IMR-90 (cell line): ENCODE measurements at regions not wholly inside any gene's neighbourhood (a gene's known extent, or its start where the extent isn't known, plus 50 kb on each side); places are given as distances from the start of the nearest gene placed in this dataset.

Source experiments
- ATAC-seq: fragments of 200-7000 bp; cut with Tn5 transposase; 2 replicates; pipeline ENCODE4 v1.9.1; 2020; ENCODE audit warnings: low read depth, mild to moderate bottlenecking, moderate library complexity
- BruUV-seq: library from RNA; stranded (reverse); fragments of 400-500 nt; replicated peaks from 2 replicates; lab custom pipeline; 2021; lab: Mats Ljungman, UMichigan
- CTCF ChIA-PET: fragments of 300-600 bp; formaldehyde crosslinking; extraction: SDS; loops from one replicate; lab custom pipeline; 2021; ENCODE audit warnings: antibody characterized with exemption; lab: Yijun Ruan, JAX
- POLR2A ChIA-PET: fragments of 300-600 bp; sonication (Branson Sonifier 250); formaldehyde crosslinking; loops from one replicate; lab custom pipeline; 2022; ENCODE audit warnings: antibody characterized with exemption; ENCODE audit not compliant: unreplicated experiment; lab: Charles Lee
- DNase-seq: peaks from one replicate; pipeline ENCODE4 v3.0.0; 2013
- H2AFZ ChIP-seq: replicated peaks from 2 replicates; pipeline ENCODE3; 2013; ENCODE audit warnings: low read length, mild to moderate bottlenecking; ENCODE audit not compliant: poor library complexity
- H2AK5ac ChIP-seq: 2 replicates; pipeline ENCODE4 v1.6.1; 2013; ENCODE audit warnings: low read depth, low read length, inconsistent platforms
- H2AK9ac ChIP-seq: replicated peaks from 2 replicates; pipeline ENCODE3; 2013; ENCODE audit warnings: mild to moderate bottlenecking, low read depth, low read length, moderate library complexity; ENCODE audit not compliant: poor library complexity
- H2BK120ac ChIP-seq: 2 replicates; pipeline ENCODE4 v1.6.1; 2013; ENCODE audit warnings: low read depth, low read length, inconsistent platforms
- H2BK15ac ChIP-seq: 3 replicates; pipeline ENCODE4 v1.6.1; 2013; ENCODE audit warnings: low read depth, low read length, inconsistent platforms
- H2BK20ac ChIP-seq: 2 replicates; pipeline ENCODE4 v1.6.1; 2013; ENCODE audit warnings: low read depth, mild to moderate bottlenecking, inconsistent platforms, low read length, moderate library complexity
- H2BK5ac ChIP-seq: 2 replicates; pipeline ENCODE4 v1.6.1; 2013; ENCODE audit warnings: mild to moderate bottlenecking, low read depth, low read length, inconsistent platforms; ENCODE audit not compliant: poor library complexity, severe bottlenecking
- H3K14ac ChIP-seq: replicated peaks from 2 replicates; pipeline ENCODE4 v1.6.1; 2013; ENCODE audit warnings: low read depth, low read length, inconsistent platforms
- H3K18ac ChIP-seq: 2 replicates; pipeline ENCODE4 v1.6.1; 2013; ENCODE audit warnings: low read depth, low read length, control low read depth
- H3K23ac ChIP-seq: 2 replicates; pipeline ENCODE4 v1.6.1; 2013; ENCODE audit warnings: low read depth, low read length, inconsistent platforms
- H3K27ac ChIP-seq: 2 replicates; pipeline ENCODE4 v1.5.1; 2013; ENCODE audit warnings: mild to moderate bottlenecking, control low read depth, low read length; ENCODE audit not compliant: insufficient read depth
- H3K27me3 ChIP-seq: 2 replicates; pipeline ENCODE4 v1.6.1; 2013; ENCODE audit warnings: low read length; ENCODE audit not compliant: control insufficient read depth, insufficient read depth
- H3K36me3 ChIP-seq: 2 replicates; pipeline ENCODE4 v1.6.1; 2013; ENCODE audit warnings: low read length, mixed read lengths; ENCODE audit not compliant: control insufficient read depth, insufficient read depth
- H3K4ac ChIP-seq: 2 replicates; pipeline ENCODE4 v1.6.1; 2013; ENCODE audit warnings: low read depth, low read length, inconsistent platforms
- H3K4me1 ChIP-seq: 2 replicates; pipeline ENCODE4 v1.6.1; 2013; ENCODE audit warnings: low read length, mixed read lengths; ENCODE audit not compliant: control insufficient read depth, insufficient read depth
- H3K4me2 ChIP-seq: 2 replicates; pipeline ENCODE4 v1.6.1; 2013; ENCODE audit warnings: low read depth, mild to moderate bottlenecking, control low read depth, low read length, moderate library complexity
- H3K4me3 ChIP-seq: 2 replicates; pipeline ENCODE4 v1.5.1; 2013; ENCODE audit warnings: low read depth, mild to moderate bottlenecking, control low read depth, low read length, moderate library complexity; ENCODE audit not compliant: insufficient read depth
- H3K56ac ChIP-seq: 2 replicates; pipeline ENCODE4 v1.6.1; 2013; ENCODE audit warnings: low read length, inconsistent platforms; ENCODE audit not compliant: insufficient read depth; ENCODE audit errors: extremely low read depth
- H3K79me1 ChIP-seq, 2 experiments: 2 replicates each; pipeline ENCODE4 v1.6.1; 2013; ENCODE audit warnings: low read length in 2 of 2, inconsistent platforms in 1 of 2, low read depth in 1 of 2
- H3K9ac ChIP-seq: 2 replicates; pipeline ENCODE4 v1.6.1; 2013; ENCODE audit warnings: low read depth, low read length, control low read depth
- H3K9me1 ChIP-seq: 2 replicates; pipeline ENCODE4 v1.6.1; 2013; ENCODE audit warnings: low read length, inconsistent platforms; ENCODE audit not compliant: insufficient read depth
- H3K9me3 ChIP-seq: 2 replicates; pipeline ENCODE4 v1.6.1; 2013; ENCODE audit warnings: low read length; ENCODE audit not compliant: control insufficient read depth, insufficient read depth
- H4K20me1 ChIP-seq: 2 replicates; pipeline ENCODE4 v1.6.1; 2013; ENCODE audit warnings: low read length, inconsistent platforms; ENCODE audit not compliant: insufficient read depth
- H4K5ac ChIP-seq: 2 replicates; pipeline ENCODE4 v1.6.1; 2013; ENCODE audit warnings: mild to moderate bottlenecking, low read depth, low read length, control low read depth
- H4K8ac ChIP-seq, 2 experiments: 2 replicates each; pipeline ENCODE4 v1.6.1; 2013; ENCODE audit warnings: low read depth in 2 of 2, low read length in 2 of 2, control low read depth in 1 of 2, inconsistent platforms in 1 of 2
- H4K91ac ChIP-seq: 2 replicates; pipeline ENCODE4 v1.6.1; 2013; ENCODE audit warnings: low read depth, low read length, inconsistent platforms; ENCODE audit not compliant: insufficient read depth
- BHLHE40 ChIP-seq: fragments of 150-350 bp; IDR thresholded peaks from 2 replicates; pipeline ENCODE4 v1.6.1; 2016; ENCODE audit warnings: mild to moderate bottlenecking, low read depth, low read length
- CEBPB ChIP-seq: IDR thresholded peaks from 2 replicates; pipeline ENCODE4 v1.6.1; 2012; ENCODE audit warnings: low read depth, low read length, improper control_type of control experiment
- CHD1 ChIP-seq: IDR thresholded peaks from 2 replicates; pipeline ENCODE4 v1.6.1; 2012; ENCODE audit warnings: low read depth, low read length, improper control_type of control experiment
- ELK1 ChIP-seq: fragments of 150-350 bp; IDR thresholded peaks from 2 replicates; pipeline ENCODE4 v1.6.1; 2016; ENCODE audit warnings: low read depth, mild to moderate bottlenecking, low read length, moderate library complexity, borderline replicate concordance
- FOS ChIP-seq: fragments of 150-350 bp; IDR thresholded peaks from 2 replicates; pipeline ENCODE4 v1.6.1; 2016; ENCODE audit warnings: low read depth, low read length
- MAFK ChIP-seq: IDR thresholded peaks from 2 replicates; pipeline ENCODE4 v1.6.1; 2012; ENCODE audit warnings: low read depth, low read length, improper control_type of control experiment
- MAZ ChIP-seq: IDR thresholded peaks from 2 replicates; pipeline ENCODE4 v1.6.1; 2012; ENCODE audit warnings: low read depth, mild to moderate bottlenecking, low read length, improper control_type of control experiment, moderate library complexity, borderline replicate concordance
- MXI1 ChIP-seq: IDR thresholded peaks from 2 replicates; pipeline ENCODE4 v1.6.1; 2012; ENCODE audit warnings: low read depth, mild to moderate bottlenecking, low read length, moderate library complexity, borderline replicate concordance
- NFE2L2 ChIP-seq: fragments of 150-350 bp; IDR thresholded peaks from 2 replicates; pipeline ENCODE4 v1.6.1; 2016; ENCODE audit warnings: low read depth, mild to moderate bottlenecking, low read length
- POLR2A ChIP-seq: IDR thresholded peaks from 2 replicates; pipeline ENCODE4 v1.6.1; 2012; ENCODE audit warnings: mild to moderate bottlenecking, low read depth, low read length
- RAD21 ChIP-seq: IDR thresholded peaks from 2 replicates; pipeline ENCODE4 v1.6.1; 2012; ENCODE audit warnings: low read length, improper control_type of control experiment
- RCOR1 ChIP-seq: IDR thresholded peaks from 2 replicates; pipeline ENCODE4 v1.6.1; 2012; ENCODE audit warnings: mild to moderate bottlenecking, low read length, improper control_type of control experiment; ENCODE audit not compliant: insufficient replicate concordance
- RFX5 ChIP-seq: IDR thresholded peaks from 2 replicates; pipeline ENCODE4 v1.8.0; 2012; ENCODE audit warnings: low read depth, mild to moderate bottlenecking, low read length, moderate library complexity
- SMC3 ChIP-seq: fragments of 150-350 bp; IDR thresholded peaks from 2 replicates; pipeline ENCODE4 v1.6.1; 2016; ENCODE audit warnings: low read depth, mild to moderate bottlenecking, antibody characterized with exemption, low read length, moderate library complexity
- USF2 ChIP-seq: fragments of 150-350 bp; IDR thresholded peaks from 2 replicates; pipeline ENCODE4 v1.6.1; 2017; ENCODE audit warnings: mild to moderate bottlenecking, antibody characterized with exemption, low read length, low read depth
- WGBS, 2 experiments: methylation state at CpG; one replicate each; pipeline versions ENCODE4 v1.1.5 to v1.1.7; 2013; ENCODE audit warnings: missing lambda C conversion rate in 2 of 2; ENCODE audit not compliant: insufficient read length in 1 of 2; ENCODE audit errors: extremely low coverage in 2 of 2; 5-methylcytosine and 5-hydroxymethylcytosine counted together
- dilution Hi-C: fragments of 300-500 bp; cut with HindIII; formaldehyde crosslinking; loops from one replicate; pipeline ENCODE4 v1.14.3; 2018; ENCODE audit warnings: low sequenced_read_pairs; ENCODE audit not compliant: unreplicated experiment
- in situ Hi-C: fragments of 300-500 bp; cut with MboI; formaldehyde crosslinking; loops from 3 replicates; pipeline ENCODE4 v1.14.3; 2019; ENCODE audit warnings: low sequenced_read_pairs, inconsistent platforms, mixed read lengths
- intact Hi-C: fragments of 100-400 bp; cut with micrococcal nuclease; formaldehyde crosslinking; loops from 2 replicates; pipeline ENCODE4 v1.10.0; 2022
- TF ChIP-seq, protein P1 (sequence below): conservative IDR thresholded peaks from 2 replicates; pipeline ENCODE4 v1.5.1; 2012; ENCODE audit warnings: mild to moderate bottlenecking, low read depth, low read length, improper control_type of control experiment

GRCh38 chr13:43990021-43990420, 110.3 kb downstream of the LACC1 start:
- H3K4me1 ChIP-seq: no peaks in the 10 kb centered on the region
- dilution Hi-C loops (no loop called here), in situ Hi-C loops (no loop called here), intact Hi-C loops (no loop called here)
- no peak overlapping the region for H3K23ac ChIP-seq
- H3K9ac ChIP-seq: no peak overlapping the region
- no peak overlapping the region for H4K8ac ChIP-seq
- no peak overlapping the region for H3K27ac ChIP-seq
- no peaks in the 10 kb centered on the region for H4K20me1 ChIP-seq
- no peak overlapping the region for H3K4ac ChIP-seq
- H3K9me3 ChIP-seq: peaks cover 9% of the 10 kb centered on the region
- no peak overlapping the region for H2BK5ac ChIP-seq
- TF ChIP-seq CHD1 (no peak), RCOR1 (no peak), ELK1 (no peak), USF2 (no peak), FOS (no peak), BHLHE40 (no peak), RFX5 (no peak), MAZ (no peak), RAD21 (no peak), MXI1 (no peak), CEBPB (no peak), NFE2L2 (no peak), MAFK (no peak), SMC3 (no peak), POLR2A (no peak)
- TF ChIP-seq, protein P1, sequence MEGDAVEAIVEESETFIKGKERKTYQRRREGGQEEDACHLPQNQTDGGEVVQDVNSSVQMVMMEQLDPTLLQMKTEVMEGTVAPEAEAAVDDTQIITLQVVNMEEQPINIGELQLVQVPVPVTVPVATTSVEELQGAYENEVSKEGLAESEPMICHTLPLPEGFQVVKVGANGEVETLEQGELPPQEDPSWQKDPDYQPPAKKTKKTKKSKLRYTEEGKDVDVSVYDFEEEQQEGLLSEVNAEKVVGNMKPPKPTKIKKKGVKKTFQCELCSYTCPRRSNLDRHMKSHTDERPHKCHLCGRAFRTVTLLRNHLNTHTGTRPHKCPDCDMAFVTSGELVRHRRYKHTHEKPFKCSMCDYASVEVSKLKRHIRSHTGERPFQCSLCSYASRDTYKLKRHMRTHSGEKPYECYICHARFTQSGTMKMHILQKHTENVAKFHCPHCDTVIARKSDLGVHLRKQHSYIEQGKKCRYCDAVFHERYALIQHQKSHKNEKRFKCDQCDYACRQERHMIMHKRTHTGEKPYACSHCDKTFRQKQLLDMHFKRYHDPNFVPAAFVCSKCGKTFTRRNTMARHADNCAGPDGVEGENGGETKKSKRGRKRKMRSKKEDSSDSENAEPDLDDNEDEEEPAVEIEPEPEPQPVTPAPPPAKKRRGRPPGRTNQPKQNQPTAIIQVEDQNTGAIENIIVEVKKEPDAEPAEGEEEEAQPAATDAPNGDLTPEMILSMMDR: no peak
- ATAC-seq: no peak
- no peak overlapping the region for H2BK15ac ChIP-seq
- no peak overlapping the region for H2AFZ ChIP-seq
- H3K9me1 ChIP-seq: no peaks in the 10 kb centered on the region
- H4K5ac ChIP-seq: no peak overlapping the region
- CTCF ChIA-PET: interaction anchor here (0.7 kb wide), 1 partner anchor 37 kb away, joined by 3 read pairs; no protein-coding TSS in a partner anchor
- no peaks in the 10 kb centered on the region for H3K79me1 ChIP-seq
- no TSS peak for BruUV-seq
- H2BK20ac ChIP-seq: no peak overlapping the region
- H4K91ac ChIP-seq: no peak overlapping the region
- no peak overlapping the region for H3K14ac ChIP-seq
- POLR2A ChIA-PET: no interaction called here
- H3K4me3 ChIP-seq: no peak overlapping the region
- no peak overlapping the region for H3K4me2 ChIP-seq
- DNase-seq: no peak
- no peak overlapping the region for H2AK9ac ChIP-seq
- H3K18ac ChIP-seq: no peak overlapping the region
- no CpG with 5 or more reads among the region's 5 CpGs for WGBS, 2 experiments
- no peak overlapping the region for H3K56ac ChIP-seq
- no peak overlapping the region for H2AK5ac ChIP-seq
- H3K27me3 ChIP-seq: peaks cover 31% of the 10 kb centered on the region
- no peak overlapping the region for H2BK120ac ChIP-seq
- no peaks in the 10 kb centered on the region for H3K36me3 ChIP-seq
